A549 (cell line): ENCODE measurements at regions not wholly inside any gene's neighbourhood (a gene's known extent, or its start where the extent isn't known, plus 50 kb on each side); places are given as distances from the start of the nearest gene placed in this dataset.

ENCODE experiments used
- ATAC-seq, 2 experiments: fragments of 200-7000 bp in 1 of 2; fragments of >200 bp in 1 of 2; cut with Nextera tagmentation in 1 of 2; cut with Tn5 transposase in 1 of 2; 3 replicates each; pipeline versions ENCODE4 v1.8.0 to v1.9.1; 2018 to 2020; ENCODE audit warnings: mild to moderate bottlenecking in 1 of 2, moderate library complexity in 1 of 2
- CTCF ChIA-PET: fragments of 300-600 bp; sonication (Branson Sonifier 250); formaldehyde crosslinking; extraction: SDS; loops from one replicate; lab custom pipeline; 2021; ENCODE audit warnings: antibody characterized with exemption, inconsistent platforms; lab: Yijun Ruan, JAX
- POLR2A ChIA-PET: fragments of 350-600 bp; formaldehyde crosslinking; extraction: SDS; loops from one replicate; lab custom pipeline; 2021; ENCODE audit warnings: antibody characterized with exemption, inconsistent platforms; lab: Yijun Ruan, JAX
- DNase-seq, 2 experiments: peaks; one replicate each; pipeline versions ENCODE4 v3.0.0 to v3.0.0-alpha.2; 2011 to 2016; ENCODE audit warnings: low read depth in 1 of 2, low spot score in 1 of 2
- FAIRE-seq: peaks from 2 replicates; lab custom pipeline; 2011; peaks lifted over from hg19 to GRCh38; lab: Jason Lieb, UNC
- H3K27ac ChIP-seq, 2 experiments: fragments of >200 bp; sonication (Bioruptor Twin); formaldehyde crosslinking; 3 replicates each; pipeline ENCODE4 v1.5.1; 2016 to 2017
- H3K4me1 ChIP-seq: fragments of >200 bp; sonication (Bioruptor Twin); formaldehyde crosslinking; 3 replicates; pipeline ENCODE4 v1.6.1; 2016
- H3K4me2 ChIP-seq: fragments of >200 bp; sonication (Bioruptor Twin); formaldehyde crosslinking; 3 replicates; pipeline ENCODE4 v1.6.1; 2016
- H3K4me3 ChIP-seq: fragments of >200 bp; sonication (Bioruptor Twin); formaldehyde crosslinking; 3 replicates; pipeline ENCODE4 v1.5.1; 2016
- H3K9me3 ChIP-seq: fragments of >200 bp; sonication (Bioruptor Twin); formaldehyde crosslinking; 3 replicates; pipeline ENCODE4 v1.6.1; 2016
- BHLHE40 ChIP-seq: IDR thresholded peaks from 2 replicates; pipeline ENCODE4 v1.6.1; 2012; ENCODE audit warnings: low read depth, low read length, inconsistent platforms
- CBX2 ChIP-seq: fragments of 200-600 bp; sonication (generic); IDR thresholded peaks from 2 replicates; pipeline ENCODE4 v1.6.1; 2016; ENCODE audit warnings: low read depth, mild to moderate bottlenecking, borderline replicate concordance
- CBX8 ChIP-seq: fragments of 200-600 bp; sonication (generic); IDR thresholded peaks from 2 replicates; pipeline ENCODE4 v1.6.1; 2016
- CHD4 ChIP-seq: fragments of 200-600 bp; sonication (generic); IDR thresholded peaks from 2 replicates; pipeline ENCODE4 v1.6.1; 2016; ENCODE audit warnings: antibody characterized with exemption, mild to moderate bottlenecking, borderline replicate concordance
- EHF ChIP-seq: fragments of 250-450 bp; sonication (Bioruptor Pico); IDR thresholded peaks from 2 replicates; pipeline ENCODE4 v1.5.0; 2020; ENCODE audit warnings: mild to moderate bottlenecking
- ESRRA ChIP-seq: fragments of 150-350 bp; IDR thresholded peaks from 2 replicates; pipeline ENCODE4 v1.6.1; 2014; ENCODE audit warnings: mild to moderate bottlenecking, low read length, borderline replicate concordance
- FOSL2 ChIP-seq, 2 experiments: fragments of 450-650 bp in 1 of 2; fragments of >200 bp in 1 of 2; sonication (Bioruptor Twin) in 1 of 2; formaldehyde crosslinking; IDR thresholded peaks; 2 replicates each; pipeline versions ENCODE4 v1.5.0 to v1.6.1; 2016 to 2020; ENCODE audit warnings: mild to moderate bottlenecking in 1 of 2, moderate library complexity in 1 of 2
- FOXS1 ChIP-seq: fragments of 250-450 bp; sonication (Bioruptor Pico); IDR thresholded peaks from 2 replicates; pipeline ENCODE4 v1.5.0; 2020; ENCODE audit warnings: mild to moderate bottlenecking, moderate library complexity
- GATA3 ChIP-seq: IDR thresholded peaks from 2 replicates; pipeline ENCODE4 v1.6.1; 2012; ENCODE audit warnings: borderline replicate concordance
- HOXA7 ChIP-seq: fragments of 250-450 bp; sonication (Bioruptor Pico); IDR thresholded peaks from 2 replicates; pipeline ENCODE4 v1.5.0; 2020; ENCODE audit warnings: mild to moderate bottlenecking, moderate library complexity
- HOXB5 ChIP-seq: fragments of 250-450 bp; sonication (Bioruptor Pico); IDR thresholded peaks from 2 replicates; pipeline ENCODE4 v1.5.0; 2020; ENCODE audit warnings: mild to moderate bottlenecking, moderate library complexity
- KDM1A ChIP-seq: fragments of 200-600 bp; sonication (generic); IDR thresholded peaks from 2 replicates; pipeline ENCODE4 v1.6.1; 2016; ENCODE audit warnings: low read depth, mild to moderate bottlenecking
- MAFK ChIP-seq: fragments of 450-650 bp; IDR thresholded peaks from 2 replicates; pipeline ENCODE4 v1.6.1; 2014; ENCODE audit not compliant: partially characterized antibody
- MAZ ChIP-seq: fragments of 150-350 bp; IDR thresholded peaks from 2 replicates; pipeline ENCODE4 v1.6.1; 2014; ENCODE audit warnings: antibody characterized with exemption, low read depth, low read length, borderline replicate concordance
- MYC ChIP-seq: IDR thresholded peaks from 2 replicates; pipeline ENCODE4 v1.6.1; 2012; ENCODE audit warnings: mild to moderate bottlenecking, inconsistent platforms, low read length, improper control_type of control experiment, borderline replicate concordance
- NFE2L2 ChIP-seq: fragments of 150-350 bp; conservative IDR thresholded peaks from 2 replicates; pipeline ENCODE4 v1.6.1; 2014; ENCODE audit warnings: low read length
- NPAS2 ChIP-seq: fragments of 250-450 bp; sonication (Bioruptor Pico); IDR thresholded peaks from 2 replicates; pipeline ENCODE4 v1.8.0; 2022; ENCODE audit warnings: mild to moderate bottlenecking, moderate library complexity, borderline replicate concordance
- RAD21 ChIP-seq, 2 experiments: fragments of >200 bp in 1 of 2; sonication (Bioruptor Twin) in 1 of 2; formaldehyde crosslinking in 1 of 2; IDR thresholded peaks in 1 of 2; conservative IDR thresholded peaks in 1 of 2; 2 replicates in 1 of 2; 3 replicates in 1 of 2; pipeline ENCODE4 v1.6.1; 2012 to 2018; ENCODE audit warnings: inconsistent platforms in 1 of 2
- SREBF2 ChIP-seq: fragments of 450-650 bp; IDR thresholded peaks from 2 replicates; pipeline ENCODE4 v1.6.1; 2014; ENCODE audit warnings: mild to moderate bottlenecking, moderate library complexity
- TFCP2L1 ChIP-seq: fragments of 250-450 bp; sonication (Bioruptor Pico); IDR thresholded peaks from 2 replicates; pipeline ENCODE4 v1.5.0; 2021; ENCODE audit warnings: mild to moderate bottlenecking
- ZNF302 ChIP-seq: fragments of 250-450 bp; sonication (Bioruptor Pico); IDR thresholded peaks from 2 replicates; pipeline ENCODE4 v1.9.0; 2021; ENCODE audit warnings: inconsistent platforms, mild to moderate bottlenecking, moderate library complexity
- ZSCAN20 ChIP-seq: fragments of 250-450 bp; sonication (Bioruptor Pico); IDR thresholded peaks from 2 replicates; pipeline ENCODE4 v1.8.0; 2022; ENCODE audit warnings: mild to moderate bottlenecking, moderate library complexity
- WGBS: methylation state at CpG from one replicate; pipeline ENCODE4 v1.1.6; 2017; ENCODE audit errors: missing lambda C conversion rate; 5-methylcytosine and 5-hydroxymethylcytosine counted together
- TF ChIP-seq, protein P1 (sequence below): fragments of 150-350 bp; IDR thresholded peaks from 2 replicates; pipeline ENCODE4 v1.6.1; 2014; ENCODE audit warnings: low read depth, mild to moderate bottlenecking, low read length
- TF ChIP-seq, protein P2 (sequence below): fragments of 250-450 bp; sonication (Bioruptor Pico); IDR thresholded peaks from 2 replicates; pipeline ENCODE4 v1.5.0; 2020; ENCODE audit warnings: low read depth, mild to moderate bottlenecking, moderate library complexity
- TF ChIP-seq, protein P3 (sequence below): fragments of 200-600 bp; sonication (generic); IDR thresholded peaks from 2 replicates; pipeline ENCODE4 v1.6.1; 2016; ENCODE audit warnings: antibody characterized with exemption, mild to moderate bottlenecking, moderate library complexity
- TF ChIP-seq, protein P4 (sequence below): IDR thresholded peaks from 2 replicates; pipeline ENCODE4 v1.6.1; 2012

DNA sequence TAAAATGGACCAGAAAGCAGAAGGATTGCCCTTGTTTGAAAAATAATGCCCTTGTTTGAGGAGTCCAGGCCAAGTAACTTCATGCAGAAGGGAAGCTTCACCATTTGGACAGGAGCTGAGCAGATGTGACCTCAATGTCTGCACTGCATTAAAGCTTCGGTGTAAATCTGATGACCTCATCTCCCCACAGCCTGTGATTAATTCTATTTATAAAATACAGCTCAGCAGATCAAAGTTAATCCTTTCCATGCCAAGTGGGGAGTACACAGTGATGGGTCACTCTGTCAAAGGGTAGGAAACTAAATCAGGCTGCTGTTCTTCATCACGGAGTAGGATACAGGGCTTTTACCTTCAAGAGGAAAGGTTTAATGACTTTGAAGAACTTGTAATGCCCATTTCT lies 533.7 kb downstream of the RPS29 start (continued):
- no peak for TF ChIP-seq NPAS2 (CRISPR knock-in tag)

DNA sequence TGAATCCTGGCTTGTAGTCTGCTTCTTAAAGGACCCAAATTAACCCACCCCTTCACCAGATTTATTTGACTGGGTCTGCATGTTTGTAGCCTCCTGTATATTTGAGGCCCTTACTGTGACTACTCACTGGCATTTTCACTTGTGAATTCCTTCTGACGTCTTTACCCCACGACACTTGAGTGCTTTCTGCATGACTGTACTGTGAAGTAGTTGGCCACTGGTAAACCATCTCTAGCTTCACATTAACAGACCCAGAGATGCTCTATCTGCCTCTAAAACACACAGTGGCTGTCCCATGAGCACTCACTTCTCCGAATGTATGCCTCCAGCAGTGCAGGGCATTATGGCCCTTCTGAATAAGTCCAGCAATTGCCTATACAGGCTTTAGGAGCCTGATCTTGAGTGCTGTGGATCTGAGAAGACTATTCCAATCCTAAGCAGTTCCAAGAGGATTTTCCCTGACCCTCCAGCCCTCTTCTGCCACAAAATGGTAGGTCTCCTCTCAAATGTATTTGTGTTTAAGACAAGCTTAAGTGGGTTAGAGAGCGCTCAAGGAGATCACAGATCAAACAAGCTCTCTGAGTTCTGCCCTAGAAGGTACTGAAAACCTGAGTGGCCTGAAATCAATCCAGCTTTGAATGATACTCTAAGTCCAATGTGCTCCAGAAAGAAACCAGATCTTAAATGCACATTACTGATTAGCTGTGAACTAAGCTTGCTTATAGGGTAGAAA lies 534.7 kb downstream of the RPS29 start:
- Histone ChIP-seq H3K4me3 (no peak overlapping the region), H3K4me1 (no peaks in the 10 kb centered on the region), H3K9me3 (no peaks in the 10 kb centered on the region), H3K27ac (no peak overlapping the region), H3K4me2 (no peak overlapping the region)
- WGBS = 4% methylated on average over 4 of the region's 4 CpGs
- DNase-seq = no peak
- no peak for FAIRE-seq
- ChIA-PET CTCF (no interaction called here), POLR2A (no interaction called here)
- no peak for ATAC-seq
- TF ChIP-seq FOXS1 (CRISPR knock-in tag) (no peak), CHD4 (no peak), MAZ (no peak), KDM1A (no peak), BHLHE40 (no peak), MAFK (no peak), TFCP2L1 (CRISPR knock-in tag) (no peak), ESRRA (no peak), ZSCAN20 (CRISPR knock-in tag) (no peak), HOXB5 (CRISPR knock-in tag) (no peak), ZNF302 (no peak), NFE2L2 (no peak), GATA3 (no peak), MYC (no peak), CBX8 (no peak), SREBF2 (no peak)
- TF ChIP-seq, protein P1, sequence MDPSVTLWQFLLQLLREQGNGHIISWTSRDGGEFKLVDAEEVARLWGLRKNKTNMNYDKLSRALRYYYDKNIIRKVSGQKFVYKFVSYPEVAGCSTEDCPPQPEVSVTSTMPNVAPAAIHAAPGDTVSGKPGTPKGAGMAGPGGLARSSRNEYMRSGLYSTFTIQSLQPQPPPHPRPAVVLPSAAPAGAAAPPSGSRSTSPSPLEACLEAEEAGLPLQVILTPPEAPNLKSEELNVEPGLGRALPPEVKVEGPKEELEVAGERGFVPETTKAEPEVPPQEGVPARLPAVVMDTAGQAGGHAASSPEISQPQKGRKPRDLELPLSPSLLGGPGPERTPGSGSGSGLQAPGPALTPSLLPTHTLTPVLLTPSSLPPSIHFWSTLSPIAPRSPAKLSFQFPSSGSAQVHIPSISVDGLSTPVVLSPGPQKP = no peak
- TF ChIP-seq, protein P2, sequence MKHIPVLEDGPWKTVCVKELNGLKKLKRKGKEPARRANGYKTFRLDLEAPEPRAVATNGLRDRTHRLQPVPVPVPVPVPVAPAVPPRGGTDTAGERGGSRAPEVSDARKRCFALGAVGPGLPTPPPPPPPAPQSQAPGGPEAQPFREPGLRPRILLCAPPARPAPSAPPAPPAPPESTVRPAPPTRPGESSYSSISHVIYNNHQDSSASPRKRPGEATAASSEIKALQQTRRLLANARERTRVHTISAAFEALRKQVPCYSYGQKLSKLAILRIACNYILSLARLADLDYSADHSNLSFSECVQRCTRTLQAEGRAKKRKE (CRISPR knock-in tag) = no peak
- TF ChIP-seq, protein P3, sequence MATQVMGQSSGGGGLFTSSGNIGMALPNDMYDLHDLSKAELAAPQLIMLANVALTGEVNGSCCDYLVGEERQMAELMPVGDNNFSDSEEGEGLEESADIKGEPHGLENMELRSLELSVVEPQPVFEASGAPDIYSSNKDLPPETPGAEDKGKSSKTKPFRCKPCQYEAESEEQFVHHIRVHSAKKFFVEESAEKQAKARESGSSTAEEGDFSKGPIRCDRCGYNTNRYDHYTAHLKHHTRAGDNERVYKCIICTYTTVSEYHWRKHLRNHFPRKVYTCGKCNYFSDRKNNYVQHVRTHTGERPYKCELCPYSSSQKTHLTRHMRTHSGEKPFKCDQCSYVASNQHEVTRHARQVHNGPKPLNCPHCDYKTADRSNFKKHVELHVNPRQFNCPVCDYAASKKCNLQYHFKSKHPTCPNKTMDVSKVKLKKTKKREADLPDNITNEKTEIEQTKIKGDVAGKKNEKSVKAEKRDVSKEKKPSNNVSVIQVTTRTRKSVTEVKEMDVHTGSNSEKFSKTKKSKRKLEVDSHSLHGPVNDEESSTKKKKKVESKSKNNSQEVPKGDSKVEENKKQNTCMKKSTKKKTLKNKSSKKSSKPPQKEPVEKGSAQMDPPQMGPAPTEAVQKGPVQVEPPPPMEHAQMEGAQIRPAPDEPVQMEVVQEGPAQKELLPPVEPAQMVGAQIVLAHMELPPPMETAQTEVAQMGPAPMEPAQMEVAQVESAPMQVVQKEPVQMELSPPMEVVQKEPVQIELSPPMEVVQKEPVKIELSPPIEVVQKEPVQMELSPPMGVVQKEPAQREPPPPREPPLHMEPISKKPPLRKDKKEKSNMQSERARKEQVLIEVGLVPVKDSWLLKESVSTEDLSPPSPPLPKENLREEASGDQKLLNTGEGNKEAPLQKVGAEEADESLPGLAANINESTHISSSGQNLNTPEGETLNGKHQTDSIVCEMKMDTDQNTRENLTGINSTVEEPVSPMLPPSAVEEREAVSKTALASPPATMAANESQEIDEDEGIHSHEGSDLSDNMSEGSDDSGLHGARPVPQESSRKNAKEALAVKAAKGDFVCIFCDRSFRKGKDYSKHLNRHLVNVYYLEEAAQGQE = no peak

DNA sequence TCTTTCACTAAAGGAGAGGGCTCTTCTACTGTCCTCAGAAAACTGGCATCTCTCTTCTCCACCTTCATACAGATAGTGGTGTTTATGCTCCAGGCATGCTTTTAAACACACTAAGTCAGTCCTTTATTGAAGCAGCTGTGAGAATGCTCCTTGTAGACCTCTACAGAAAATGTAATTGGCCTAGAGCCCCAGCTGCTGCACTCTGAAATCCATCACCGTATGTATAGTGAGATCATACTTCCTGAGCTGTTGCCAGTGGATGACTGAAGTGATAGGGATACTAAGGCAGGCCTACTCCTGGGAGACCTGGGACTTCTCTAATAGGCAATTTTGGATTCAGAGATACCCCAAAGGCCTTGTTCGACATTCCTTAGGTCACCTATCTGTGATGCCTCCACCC lies 535.4 kb downstream of the RPS29 start:
- Histone ChIP-seq H3K4me2 (no peak overlapping the region), H3K9me3 (no peaks in the 10 kb centered on the region), H3K4me1 (no peaks in the 10 kb centered on the region), H3K4me3 (no peak overlapping the region), H3K27ac (no peak overlapping the region)
- DNase-seq (no peak), FAIRE-seq (no peak), ATAC-seq (no peak)
- POLR2A ChIA-PET = no interaction called here
- CTCF ChIA-PET = no interaction called here
- WGBS = 6% methylated on average over 2 of the region's 2 CpGs
- no peak for TF ChIP-seq MAZ
- TF ChIP-seq ZNF302 = no peak
- no peak for TF ChIP-seq FOSL2 (IDR thresholded peaks at IDR 0.05)
- no peak for TF ChIP-seq FOSL2 (CRISPR knock-in tag; IDR thresholded peaks at IDR 0.05)
- TF ChIP-seq CBX2 = no peak
- TF ChIP-seq HOXA7 = no peak
- no peak for TF ChIP-seq RAD21 (conservative IDR thresholded peaks at IDR 0.05 in 1 of 2, IDR thresholded peaks at IDR 0.05 in 1 of 2)
- TF ChIP-seq EHF = no peak
- no peak for TF ChIP-seq MAFK
- no peak for TF ChIP-seq NFE2L2
- TF ChIP-seq, protein P3 = no peak
- TF ChIP-seq, protein P4, sequence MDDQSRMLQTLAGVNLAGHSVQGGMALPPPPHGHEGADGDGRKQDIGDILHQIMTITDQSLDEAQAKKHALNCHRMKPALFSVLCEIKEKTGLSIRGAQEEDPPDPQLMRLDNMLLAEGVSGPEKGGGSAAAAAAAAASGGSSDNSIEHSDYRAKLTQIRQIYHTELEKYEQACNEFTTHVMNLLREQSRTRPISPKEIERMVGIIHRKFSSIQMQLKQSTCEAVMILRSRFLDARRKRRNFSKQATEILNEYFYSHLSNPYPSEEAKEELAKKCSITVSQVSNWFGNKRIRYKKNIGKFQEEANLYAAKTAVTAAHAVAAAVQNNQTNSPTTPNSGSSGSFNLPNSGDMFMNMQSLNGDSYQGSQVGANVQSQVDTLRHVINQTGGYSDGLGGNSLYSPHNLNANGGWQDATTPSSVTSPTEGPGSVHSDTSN = no peak
